ENCODE measurements at regions not wholly inside any gene's neighbourhood (a gene's known extent, or its start where the extent isn't known, plus 50 kb on each side); places are given as distances from the start of the nearest gene placed in this dataset.

- TF ChIP-seq CTCF (IDR thresholded peaks at IDR 0.05) (no peak), POLR2A (IDR thresholded peaks at IDR 0.05) (no peak)
Observed at GRCh38 chr1:224495866-224496265, 61.3 kb upstream of the WDR26 start.

Data from transverse colon (tissue), 3 donors.